ENCODE measurements at regions not wholly inside any gene's neighbourhood (a gene's known extent, or its start where the extent isn't known, plus 50 kb on each side); places are given as distances from the start of the nearest gene placed in this dataset.

DNA sequence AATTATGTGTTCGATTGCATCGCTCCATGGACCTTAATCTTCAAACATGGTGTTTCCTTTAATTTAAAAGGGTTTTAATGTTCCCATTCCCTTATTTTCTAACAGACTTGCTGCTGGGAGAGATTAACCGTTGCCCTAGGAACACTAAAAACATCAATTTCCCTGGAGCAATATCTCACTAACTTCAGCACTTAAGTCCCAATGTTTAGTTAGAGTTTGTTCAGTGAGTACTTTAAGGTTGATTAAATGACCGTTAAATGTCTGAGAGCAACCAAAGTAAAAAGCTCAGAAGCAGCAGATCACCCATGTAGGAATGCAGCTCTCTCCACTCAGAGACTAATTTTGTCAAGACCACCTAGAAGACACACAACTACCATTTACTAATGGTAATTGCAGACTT is 111.2 kb upstream of the PDE5A start:
- DNase-seq (ENCODE audit: low read depth, low spot score) = no peak
- no peak overlapping the region for H3K27ac Mint-ChIP-seq (ENCODE audit: unreplicated experiment)
- H3K27me3 Mint-ChIP-seq (ENCODE audit: low read depth) = no peaks in the 10 kb centered on the region
- no peaks in the 10 kb centered on the region for H3K9me3 Mint-ChIP-seq
- H3K36me3 Mint-ChIP-seq (ENCODE audit: low read depth) = no peaks in the 10 kb centered on the region
- TF ChIP-seq CTCF (conservative IDR thresholded peaks at IDR 0.05) = no peak
- H3K4me1 Mint-ChIP-seq = peaks cover 4% of the 10 kb centered on the region
- H3K4me3 Mint-ChIP-seq = no peak overlapping the region

DNA sequence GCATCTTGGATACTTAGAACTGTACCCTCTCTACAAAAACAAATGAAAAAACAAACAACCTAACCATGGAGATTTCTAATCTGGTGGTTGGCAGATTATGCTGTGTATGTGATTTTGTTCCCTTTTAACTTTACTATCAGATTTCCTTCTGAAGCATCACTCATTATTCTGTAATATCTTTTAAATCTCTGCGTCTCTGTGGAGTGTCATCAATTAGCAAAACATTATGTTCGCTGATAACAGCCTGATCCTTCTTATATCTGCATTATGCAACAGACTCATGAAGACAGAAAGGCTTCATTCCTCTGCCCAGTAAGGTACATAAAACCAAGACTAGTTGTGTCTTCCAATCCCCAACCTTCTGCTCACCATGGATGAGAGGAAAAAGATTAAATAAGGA is 110.3 kb upstream of the PDE5A start:
- no peaks in the 10 kb centered on the region for H3K36me3 Mint-ChIP-seq (ENCODE audit: low read depth)

DNA sequence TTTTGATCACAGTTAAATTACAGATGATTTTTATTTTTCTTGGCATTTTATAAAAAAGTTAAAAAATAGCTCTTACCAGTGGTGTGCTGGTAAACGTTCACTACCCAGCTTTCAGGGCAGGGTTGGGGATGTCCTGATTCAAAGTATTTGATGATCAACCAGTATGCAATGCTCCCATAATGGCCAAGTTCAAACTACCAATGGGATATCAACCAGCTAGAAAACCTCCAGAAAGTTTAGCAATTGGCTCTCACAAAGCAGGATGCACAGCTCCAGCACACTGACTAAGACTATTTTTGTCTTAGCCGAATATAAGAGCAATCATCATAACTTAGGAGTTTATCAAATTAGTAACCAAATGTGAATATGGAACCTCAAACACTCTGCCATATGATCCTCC is 108.0 kb upstream of the PDE5A start:
- Mint-ChIP-seq H3K36me3 (ENCODE audit: low read depth) (no peaks in the 10 kb centered on the region), H3K9me3 (no peaks in the 10 kb centered on the region), H3K4me3 (no peak overlapping the region), H3K27me3 (ENCODE audit: low read depth) (no peaks in the 10 kb centered on the region), H3K27ac (ENCODE audit: unreplicated experiment) (no peak overlapping the region), H3K4me1 (peaks cover 4% of the 10 kb centered on the region)
- TF ChIP-seq CTCF (conservative IDR thresholded peaks at IDR 0.05) = no peak
- DNase-seq (ENCODE audit: low read depth, low spot score) = no peak

More for the DNA sequence above, 110.3 kb upstream of the PDE5A start:
- Mint-ChIP-seq H3K27me3 (ENCODE audit: low read depth) (no peaks in the 10 kb centered on the region), H3K4me1 (peaks cover 4% of the 10 kb centered on the region), H3K9me3 (no peaks in the 10 kb centered on the region), H3K4me3 (no peak overlapping the region), H3K27ac (ENCODE audit: unreplicated experiment) (no peak overlapping the region)
- DNase-seq (ENCODE audit: low read depth, low spot score) = no peak
- TF ChIP-seq CTCF (conservative IDR thresholded peaks at IDR 0.05) = no peak

DNA sequence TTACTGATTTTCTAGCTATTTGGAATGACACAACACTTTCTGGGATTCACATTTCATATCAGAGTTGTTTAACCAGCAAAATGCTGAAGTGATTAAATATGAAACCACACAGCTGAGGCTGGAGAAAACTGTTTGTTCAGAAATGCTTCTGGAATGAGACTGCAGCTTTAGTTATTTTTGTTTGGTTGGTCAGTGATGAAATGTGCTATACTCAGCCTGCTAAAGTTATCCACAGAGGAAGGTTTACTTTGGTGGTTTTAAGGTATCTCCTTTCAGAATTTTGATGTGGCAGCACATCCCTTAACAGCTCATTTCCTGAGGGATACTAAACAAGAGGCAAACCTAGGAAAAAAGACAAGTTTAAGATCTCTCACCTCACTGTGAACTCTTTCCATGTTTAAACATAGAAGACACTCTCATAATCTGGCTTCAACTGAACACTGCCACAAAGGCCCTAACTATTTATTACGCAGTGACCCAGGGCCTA is 106.6 kb upstream of the PDE5A start:
- peaks cover 4% of the 10 kb centered on the region for H3K4me1 Mint-ChIP-seq
- no peak overlapping the region for H3K4me3 Mint-ChIP-seq
- H3K36me3 Mint-ChIP-seq (ENCODE audit: low read depth) = no peaks in the 10 kb centered on the region
- no peak for TF ChIP-seq CTCF (conservative IDR thresholded peaks at IDR 0.05)
- DNase-seq (ENCODE audit: low read depth, low spot score) = no peak
- no peaks in the 10 kb centered on the region for H3K27me3 Mint-ChIP-seq (ENCODE audit: low read depth)
- no peaks in the 10 kb centered on the region for H3K9me3 Mint-ChIP-seq
- H3K27ac Mint-ChIP-seq (ENCODE audit: unreplicated experiment) = no peak overlapping the region

DNA sequence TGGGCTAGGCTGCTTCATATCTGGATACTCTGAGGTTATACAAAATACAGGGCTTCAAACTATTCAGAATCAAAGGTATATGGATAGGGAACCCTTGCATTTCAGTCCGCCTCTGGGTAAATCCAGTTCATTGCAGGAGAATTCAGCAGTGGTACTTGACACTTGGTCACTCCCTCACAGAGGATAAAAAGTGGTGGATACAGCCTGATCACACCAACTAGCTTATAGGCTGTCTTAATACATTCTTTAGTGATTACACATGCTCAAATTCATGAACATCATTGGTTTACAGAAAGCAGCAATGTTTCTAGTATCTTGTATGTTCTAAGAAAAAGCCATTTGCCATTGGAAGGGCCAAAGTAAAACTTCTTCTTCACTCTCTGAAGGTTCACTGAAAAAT is 104.8 kb upstream of the PDE5A start:
- Mint-ChIP-seq H3K4me1 (peaks cover 4% of the 10 kb centered on the region), H3K27me3 (ENCODE audit: low read depth) (no peaks in the 10 kb centered on the region), H3K4me3 (no peak overlapping the region), H3K9me3 (peaks cover 6% of the 10 kb centered on the region), H3K27ac (ENCODE audit: unreplicated experiment) (no peak overlapping the region), H3K36me3 (ENCODE audit: low read depth) (peaks cover 4% of the 10 kb centered on the region)
- no peak for DNase-seq (ENCODE audit: low read depth, low spot score)
- no peak for TF ChIP-seq CTCF (conservative IDR thresholded peaks at IDR 0.05)

DNA sequence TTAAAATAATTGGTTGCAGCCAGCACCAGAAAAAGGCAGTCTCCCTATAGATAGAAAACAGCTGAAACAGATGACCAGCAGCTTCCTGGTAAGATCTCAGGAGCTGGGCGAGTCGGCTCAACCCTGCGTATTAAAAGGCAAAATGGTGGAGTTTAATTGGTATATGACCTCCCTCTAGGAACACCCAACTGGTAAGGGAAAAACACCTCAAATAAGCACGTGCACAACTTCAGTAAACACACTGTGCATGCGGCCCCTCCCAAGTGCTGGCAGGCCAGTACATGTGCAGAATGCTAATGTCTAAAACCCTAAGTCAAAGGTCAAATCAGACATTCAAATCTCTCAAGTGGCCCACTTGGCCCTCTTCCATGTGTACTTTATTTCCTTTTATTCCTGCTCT is 103.2 kb upstream of the PDE5A start:
- Mint-ChIP-seq H3K4me1 (peaks cover 4% of the 10 kb centered on the region), H3K4me3 (no peak overlapping the region), H3K9me3 (peaks cover 8% of the 10 kb centered on the region), H3K27ac (ENCODE audit: unreplicated experiment) (no peak overlapping the region), H3K36me3 (ENCODE audit: low read depth) (peaks cover 6% of the 10 kb centered on the region), H3K27me3 (ENCODE audit: low read depth) (no peaks in the 10 kb centered on the region)
- DNase-seq (ENCODE audit: low read depth, low spot score) = no peak
- no peak for TF ChIP-seq CTCF (conservative IDR thresholded peaks at IDR 0.05)

Data from neural crest cell (in vitro differentiated cells).